Activated CD4-positive, alpha-beta T cell treated with anti-CD3 and anti-CD28 coated beads, Interleukin-2, amount 50 U/mL, for 16 hours (primary cell): ENCODE measurements at regions not wholly inside any gene's neighbourhood (a gene's known extent, or its start where the extent isn't known, plus 50 kb on each side); places are given as distances from the start of the nearest gene placed in this dataset.
A peak's percentile ranks its signal among the peaks of the same experiment; 100 is the strongest.
"Not testable (repeated sequence)": the region's sequence is repeated elsewhere in the genome, so short reads cannot be mapped to it uniquely, and the experiment has no call there.

ENCODE experiments used
- DNase-seq: peaks from one replicate; pipeline ENCODE4 v3.0.0-alpha.2; 2020

DNA sequence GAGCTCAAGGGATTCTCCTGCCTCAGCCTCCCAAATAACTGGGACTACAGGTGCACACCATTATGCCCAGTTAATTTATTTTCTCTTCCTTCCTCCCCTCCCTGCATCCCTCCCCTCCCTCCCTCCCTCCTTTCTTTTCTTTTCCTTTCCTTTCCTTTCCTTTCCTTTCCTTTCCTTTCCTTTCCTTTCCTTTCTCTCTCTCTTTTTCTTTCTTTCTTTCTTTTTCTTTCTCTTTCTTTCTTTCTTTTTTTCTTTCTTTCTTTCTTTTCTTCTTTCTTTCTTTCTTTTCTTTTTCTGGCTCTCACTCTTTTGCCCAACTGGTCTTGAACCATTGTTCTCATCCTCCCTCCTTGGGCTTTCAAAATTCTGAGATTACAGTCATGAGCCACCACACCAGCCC lies 873.0 kb upstream of the KLHL1 start:
- DNase-seq: not testable (repeated sequence)

DNA sequence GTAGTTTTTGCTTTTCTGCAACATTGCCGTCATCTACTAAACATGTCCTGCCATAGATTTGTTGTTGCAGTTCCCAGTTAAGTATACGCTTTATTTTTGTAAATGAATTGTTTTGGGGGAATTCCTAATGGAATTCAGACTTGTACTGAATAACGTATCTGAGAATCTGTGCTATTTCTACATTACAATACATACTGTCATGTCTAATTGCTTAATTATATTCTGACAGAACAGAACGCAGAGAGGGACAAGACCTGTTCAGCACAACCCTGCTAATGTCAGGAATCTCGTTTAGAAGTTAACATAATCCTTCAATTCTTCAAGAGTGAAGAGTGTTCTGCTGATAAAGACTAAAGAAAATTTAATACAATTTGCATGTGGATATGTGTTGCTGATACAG lies 861.1 kb upstream of the KLHL1 start:
- DNase-seq: no peak

DNA sequence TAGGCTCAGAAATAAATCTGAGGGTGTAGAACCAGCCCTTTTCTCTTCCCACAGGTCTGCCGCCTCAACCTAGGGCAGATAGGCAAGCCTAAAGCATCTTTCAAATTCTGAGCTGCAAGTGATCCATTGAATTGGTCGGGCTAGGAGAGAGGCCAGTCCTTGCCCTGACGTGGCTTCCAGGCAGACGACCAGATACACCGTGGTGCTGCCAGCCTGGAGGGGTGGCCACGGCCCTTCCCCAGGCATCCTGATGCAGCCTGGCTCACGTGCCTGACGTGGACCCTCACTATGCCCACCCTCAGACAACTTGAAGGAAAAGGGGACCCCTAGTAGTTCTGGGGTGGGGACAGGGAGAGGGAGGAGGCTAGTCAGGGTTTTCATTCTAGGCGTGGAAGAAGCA lies 859.3 kb upstream of the KLHL1 start:
- no peak for DNase-seq

DNA sequence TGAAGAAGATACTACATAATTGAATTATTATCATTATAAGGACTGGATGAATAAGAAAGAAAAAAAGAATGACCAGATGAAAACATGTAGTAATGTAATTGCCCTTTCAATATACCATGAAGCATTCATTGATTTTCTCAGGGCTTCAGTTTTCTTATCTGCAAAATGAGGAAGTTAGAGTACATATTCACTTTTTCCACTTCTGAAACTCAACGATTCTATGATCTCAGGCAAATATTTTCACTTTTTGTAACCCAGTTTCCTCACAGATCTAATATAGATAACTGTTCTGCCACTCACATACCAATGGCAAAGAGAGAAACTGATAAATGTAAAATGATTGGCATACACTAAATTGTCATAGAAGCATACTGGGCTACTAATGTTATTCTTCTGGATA lies 856.6 kb upstream of the KLHL1 start:
- DNase-seq: no peak

DNA sequence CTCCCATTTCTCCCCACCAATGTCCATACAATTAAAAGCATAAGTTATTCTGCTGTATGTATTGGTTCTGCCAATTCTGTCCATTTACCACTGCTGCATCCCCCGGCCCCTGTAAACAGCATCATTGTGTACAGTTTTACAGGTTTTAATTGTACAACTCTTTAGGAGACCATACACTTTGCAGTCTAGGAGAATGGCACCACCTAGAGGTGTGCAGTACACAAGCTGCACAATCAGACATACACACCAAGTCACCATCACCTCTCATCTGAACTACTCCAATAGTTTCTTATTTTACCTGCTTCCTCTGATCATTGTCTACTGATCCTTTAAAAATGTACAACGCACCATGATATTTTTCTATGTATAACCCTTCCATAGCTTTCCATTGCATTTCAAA lies 855.9 kb upstream of the KLHL1 start:
- DNase-seq: peak; percentile 4

GRCh38 chr13:70960841-70961443 lies 852.7 kb upstream of the KLHL1 start:
- peak; percentile 8 for DNase-seq

DNA sequence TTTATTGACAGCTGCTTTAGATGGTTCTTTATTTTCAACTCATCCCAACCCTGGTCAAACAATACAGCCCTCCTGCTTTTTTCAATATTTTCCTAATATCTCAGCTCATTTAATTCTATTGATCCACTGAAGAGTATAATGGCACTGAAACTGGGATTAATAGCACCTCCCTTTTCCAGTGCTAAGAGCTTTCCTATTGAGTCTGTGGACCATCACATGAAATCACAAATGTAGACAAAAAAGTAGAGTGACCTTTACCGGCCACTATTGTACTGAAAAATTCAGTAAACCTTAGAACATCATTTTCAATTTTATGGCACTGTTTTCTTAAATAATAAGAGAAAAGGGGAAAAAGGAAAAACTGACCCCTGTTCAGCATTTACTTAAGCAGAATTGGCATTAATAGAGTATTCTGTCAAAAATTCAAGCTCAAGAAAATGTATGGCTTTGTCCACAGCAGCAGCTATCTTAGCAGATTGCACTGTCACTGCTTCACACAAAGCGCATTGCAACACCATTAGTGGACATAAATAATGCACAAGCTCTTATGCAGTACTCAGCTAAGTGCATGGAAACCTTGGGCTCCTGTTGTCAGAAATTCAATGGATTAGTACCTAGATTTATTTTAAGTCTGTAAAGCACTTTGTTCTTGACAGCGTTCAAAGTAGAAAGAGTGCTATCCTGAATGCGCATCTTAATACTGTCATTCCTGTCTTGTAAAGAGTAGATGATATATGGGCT lies 851.0 kb upstream of the KLHL1 start:
- DNase-seq: no peak

GRCh38 chr13:70955887-70956286 lies 847.6 kb upstream of the KLHL1 start:
- DNase-seq: no peak

- DNase-seq: no peak
Observed at GRCh38 chr13:70950664-70951063, 842.4 kb upstream of the KLHL1 start.

DNA sequence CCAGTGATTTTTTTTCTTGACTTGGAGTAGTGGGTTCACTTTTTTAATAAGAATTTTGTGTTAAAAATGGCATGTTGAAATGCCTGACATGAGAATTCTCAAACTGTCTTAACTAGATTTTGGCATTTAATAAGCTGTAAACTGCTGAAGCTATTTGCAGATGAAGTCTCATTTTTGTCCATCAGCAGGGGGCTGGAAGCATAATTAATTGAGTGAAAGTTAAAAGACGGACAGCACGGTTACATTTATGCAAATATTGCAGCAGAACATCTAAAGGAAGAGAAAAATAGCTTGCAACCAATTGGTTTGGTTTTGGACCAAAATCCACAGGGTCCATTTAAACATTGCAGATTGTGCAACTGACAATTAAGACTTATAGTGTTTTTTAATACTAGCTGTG lies 837.3 kb upstream of the KLHL1 start:
- no peak for DNase-seq

- DNase-seq: no peak
Observed at GRCh38 chr13:70941454-70941853, 833.2 kb upstream of the KLHL1 start.

DNA sequence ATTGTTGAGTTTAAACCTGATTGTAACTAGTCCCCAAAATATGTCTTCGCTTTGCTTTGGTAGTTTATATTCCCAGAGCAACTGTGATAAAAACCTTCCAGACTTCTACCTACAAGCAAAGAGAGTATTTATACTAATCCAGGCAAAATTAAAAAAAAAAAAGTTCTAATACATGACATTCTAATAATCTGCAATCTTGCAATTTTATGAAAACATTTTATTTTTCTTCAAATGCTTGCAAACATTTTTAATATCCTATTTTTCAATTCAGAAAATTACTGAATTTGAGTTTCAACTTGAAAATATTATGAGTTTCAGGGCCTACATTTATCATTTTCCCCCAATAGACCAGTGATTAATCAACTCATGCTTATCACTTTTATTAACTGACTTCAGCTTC lies 830.2 kb upstream of the KLHL1 start:
- no peak for DNase-seq

GRCh38 chr13:70932511-70932910 lies 824.3 kb upstream of the KLHL1 start:
- DNase-seq: no peak

DNA sequence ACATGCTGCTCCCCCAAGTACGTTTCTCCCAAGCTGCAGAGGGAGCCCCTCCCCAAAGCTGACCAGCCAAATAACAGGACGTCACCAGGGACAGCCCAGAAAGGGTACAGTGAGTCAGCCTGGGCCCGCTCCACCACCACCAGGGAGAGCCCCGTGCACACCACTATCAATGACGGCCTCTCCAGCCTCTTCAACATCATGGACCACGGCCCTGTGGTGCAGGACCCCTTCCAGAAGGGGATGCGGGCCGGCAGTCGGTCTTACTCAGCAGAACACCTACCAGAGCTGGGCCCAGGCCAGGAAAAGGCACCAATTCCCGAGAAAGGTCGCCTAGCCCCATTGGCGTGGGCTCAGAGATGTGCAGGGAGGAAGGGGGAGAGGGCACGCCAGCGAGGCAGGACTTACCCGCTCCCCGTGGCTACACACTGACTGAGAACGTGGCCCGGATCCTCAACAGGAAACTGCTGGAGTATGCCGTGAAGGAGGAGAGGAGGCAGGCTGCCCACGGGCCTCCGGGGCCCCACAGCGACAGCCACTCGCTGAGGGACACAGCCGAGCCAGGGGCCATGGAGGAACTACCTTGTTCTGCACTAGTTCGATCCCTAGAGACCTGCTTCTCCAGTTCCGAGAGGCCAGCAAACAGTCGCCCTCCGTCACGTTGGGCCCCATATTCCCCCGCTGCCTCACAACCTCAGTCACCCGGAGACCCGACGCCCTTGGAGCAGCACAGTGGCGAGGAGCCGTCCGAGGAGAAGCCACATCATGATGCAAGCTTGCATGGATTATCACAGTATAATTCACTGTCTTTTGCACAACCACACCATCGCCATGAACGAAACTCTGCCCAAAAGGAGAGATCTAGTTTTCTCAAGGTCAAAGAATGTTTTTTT lies 815.9 kb upstream of the KLHL1 start:
- no peak for DNase-seq

GRCh38 chr13:70911286-70911685 lies 803.0 kb upstream of the KLHL1 start:
- no peak for DNase-seq

DNA sequence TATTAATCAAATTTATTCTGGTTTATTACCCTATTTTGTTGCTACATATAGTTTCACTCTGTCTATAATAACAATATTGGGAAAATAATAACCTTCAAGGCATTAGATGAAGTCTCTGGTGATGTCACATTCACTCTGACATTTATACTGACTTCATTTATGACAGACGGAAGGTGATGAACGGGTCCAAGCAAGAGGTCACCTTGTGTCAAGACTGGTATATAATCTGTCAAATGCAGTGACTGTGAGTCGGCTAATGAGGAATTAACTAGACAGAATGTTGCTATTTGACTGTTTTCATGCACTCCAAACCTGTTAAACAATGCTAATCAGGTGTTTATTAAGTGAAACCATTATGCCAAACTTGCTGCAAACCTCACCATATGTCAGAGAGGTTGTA lies 800.5 kb upstream of the KLHL1 start:
- no peak for DNase-seq

- DNase-seq: no peak
Observed at GRCh38 chr13:70905035-70905434, 796.8 kb upstream of the KLHL1 start.

DNA sequence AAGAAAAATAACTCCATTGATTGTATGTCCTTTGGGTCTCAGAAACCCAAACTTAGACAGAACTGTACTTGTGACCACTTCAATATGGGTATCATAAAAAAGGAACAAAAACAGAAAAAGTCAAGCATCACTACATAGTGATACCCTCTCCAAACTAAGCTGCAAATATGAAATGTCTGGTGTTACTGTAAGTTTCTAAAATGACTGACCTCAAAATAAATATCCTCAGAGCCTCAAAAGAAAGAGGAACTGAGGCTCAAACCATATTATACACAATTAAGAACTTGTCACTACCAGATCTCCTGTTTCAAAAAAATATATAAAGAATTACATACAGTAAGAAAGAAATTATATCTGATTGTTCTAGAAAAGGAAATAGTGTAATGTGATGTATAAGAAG lies 787.9 kb upstream of the KLHL1 start:
- no peak for DNase-seq

DNA sequence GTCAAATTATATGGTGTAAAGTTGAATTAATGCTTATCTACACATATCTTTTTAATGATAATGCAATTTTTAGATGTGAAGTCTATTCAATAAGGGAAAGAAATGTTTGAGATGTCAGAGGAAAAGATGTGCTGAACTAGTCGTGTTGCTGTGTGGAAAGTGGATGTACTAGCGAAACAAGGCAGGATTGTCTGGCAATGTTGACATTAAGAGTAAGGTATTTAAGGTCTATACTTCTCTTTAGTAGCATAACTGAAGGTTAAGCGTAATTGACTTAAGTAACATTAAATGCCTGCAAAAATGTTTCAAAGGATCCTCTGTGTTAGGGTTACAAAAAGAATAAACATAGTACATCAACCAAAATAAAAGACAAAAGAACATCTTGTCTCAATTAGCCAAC lies 787.3 kb upstream of the KLHL1 start:
- DNase-seq: no peak

DNA sequence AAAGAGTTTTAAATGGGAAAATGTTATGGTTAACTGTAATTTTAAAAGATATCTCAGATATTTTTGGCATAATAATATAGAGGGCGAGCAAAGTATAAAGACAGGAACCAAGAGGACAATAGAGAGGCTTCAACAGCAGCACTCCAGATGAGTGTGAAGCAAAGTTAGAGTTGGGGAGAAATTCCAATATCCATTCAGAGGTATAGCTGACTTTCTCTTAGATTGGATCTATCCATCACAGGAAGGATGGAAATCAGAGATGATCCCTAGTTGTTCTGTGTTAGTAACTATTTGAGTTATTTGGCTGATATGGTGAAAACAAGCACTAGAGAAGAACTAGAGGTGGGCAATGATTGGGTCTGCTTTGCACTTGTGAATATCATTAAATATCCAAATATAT lies 786.0 kb upstream of the KLHL1 start:
- no peak for DNase-seq

DNA sequence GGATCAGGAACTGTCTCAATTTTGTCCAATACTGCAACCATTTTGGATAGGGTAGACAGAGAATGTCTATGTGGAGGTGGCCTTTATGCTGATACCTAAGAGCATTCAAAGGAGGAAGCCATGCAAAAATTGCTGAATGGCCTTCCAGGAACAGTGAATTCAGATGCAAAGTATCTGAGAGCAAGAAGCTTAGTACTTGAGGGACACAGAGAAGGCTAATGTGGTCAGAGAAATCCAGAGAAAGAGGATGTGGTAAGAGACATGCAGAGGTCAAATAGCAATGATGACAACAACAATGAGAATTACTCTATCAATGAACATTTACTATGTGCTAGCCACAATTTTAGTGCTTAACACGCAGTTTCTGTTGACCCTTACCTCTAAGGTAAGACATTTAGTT lies 785.6 kb upstream of the KLHL1 start:
- no peak for DNase-seq

- no peak for DNase-seq
Observed at GRCh38 chr13:70890289-70890688, 782.0 kb upstream of the KLHL1 start.

DNA sequence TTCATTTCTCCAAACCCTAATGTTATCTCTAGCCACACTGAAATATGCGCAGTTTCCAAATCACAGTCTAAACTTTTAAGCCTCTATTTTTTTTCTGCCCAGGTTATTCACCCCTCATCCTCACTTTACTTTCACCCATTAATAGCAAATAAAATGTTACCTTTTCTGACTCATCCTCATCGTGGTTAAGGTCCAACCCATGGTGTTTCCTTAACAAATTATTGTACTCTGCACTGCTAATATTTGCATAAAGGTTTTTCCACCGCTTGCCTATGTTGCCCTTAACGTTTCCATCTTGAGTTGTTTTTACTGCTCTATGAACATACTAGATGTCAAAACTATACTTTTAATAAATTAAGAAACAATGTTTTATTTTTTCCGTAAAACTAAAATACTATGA lies 780.9 kb upstream of the KLHL1 start:
- no peak for DNase-seq

DNA sequence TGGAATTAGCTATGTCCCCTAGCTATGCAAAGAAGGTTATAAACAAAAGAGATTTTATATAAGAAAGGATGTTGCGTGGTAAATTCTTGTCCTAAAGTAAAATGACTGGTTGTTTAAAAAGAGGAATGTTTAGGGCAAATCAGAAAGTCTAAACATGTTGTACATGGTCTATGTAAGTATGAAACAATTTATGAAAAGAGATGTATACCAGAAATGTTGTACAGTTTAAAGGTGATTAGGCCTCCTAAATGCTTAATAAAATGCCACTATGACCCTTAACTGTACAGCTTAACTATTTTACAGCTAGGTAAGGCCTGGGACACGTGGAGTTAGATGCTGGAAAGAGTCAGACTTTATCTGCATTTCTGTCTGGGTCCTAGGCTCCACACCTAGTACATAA lies 775.9 kb upstream of the KLHL1 start:
- DNase-seq: no peak
